ENCODE measurements at regions not wholly inside any gene's neighbourhood (a gene's known extent, or its start where the extent isn't known, plus 50 kb on each side); places are given as distances from the start of the nearest gene placed in this dataset.

- TF ChIP-seq EZH2phosphoT487 (conservative IDR thresholded peaks at IDR 0.05; ENCODE audit: low read length) = no peak
- TF ChIP-seq CTCF (IDR thresholded peaks at IDR 0.05; ENCODE audit: insufficient read depth, low read length, poor library complexity, severe bottlenecking) = no peak
- no peaks in the 10 kb centered on the region for H3F3A ChIP-seq (ENCODE audit: insufficient read depth)
- no peak overlapping the region for H2AFZ ChIP-seq (ENCODE audit: low read depth, low read length, severe bottlenecking)
- H3K9me3 ChIP-seq (ENCODE audit: insufficient read depth, low read length) = no peaks in the 10 kb centered on the region
- no peaks in the 10 kb centered on the region for H3K27me3 ChIP-seq (ENCODE audit: low read length)
- no peaks in the 10 kb centered on the region for H3K9me2 ChIP-seq (replicated peaks; ENCODE audit: insufficient read depth, low read length)
- no peaks in the 10 kb centered on the region for H3K79me2 ChIP-seq (ENCODE audit: insufficient read depth, low read length)
- H4K20me1 ChIP-seq (ENCODE audit: low read depth, low read length) = no peaks in the 10 kb centered on the region
- H3K4me3 ChIP-seq (ENCODE audit: insufficient read depth, low read length, poor library complexity, severe bottlenecking) = no peak overlapping the region
- H3K4me2 ChIP-seq (ENCODE audit: low read depth, low read length, poor library complexity, severe bottlenecking) = no peak overlapping the region
- no peaks in the 10 kb centered on the region for H3K36me3 ChIP-seq (ENCODE audit: low read length)
- no peak overlapping the region for H3K27ac ChIP-seq (ENCODE audit: low read depth, low read length)
- H3K9ac ChIP-seq (ENCODE audit: low read length) = no peak overlapping the region
These were observed 369.4 kb upstream of the AJAP1 start for GRCh38 chr1:4284976-4285375.

GRCh38 chr1:4292861-4293260 is 361.5 kb upstream of the AJAP1 start:
- Histone ChIP-seq H3K27me3 (ENCODE audit: low read length) (no peaks in the 10 kb centered on the region), H3F3A (ENCODE audit: insufficient read depth) (no peaks in the 10 kb centered on the region), H3K4me2 (ENCODE audit: low read depth, low read length, poor library complexity, severe bottlenecking) (no peak overlapping the region), H3K27ac (ENCODE audit: low read depth, low read length) (no peak overlapping the region), H4K20me1 (ENCODE audit: low read depth, low read length) (no peaks in the 10 kb centered on the region), H3K9me3 (ENCODE audit: insufficient read depth, low read length) (no peaks in the 10 kb centered on the region), H3K9me2 (replicated peaks; ENCODE audit: insufficient read depth, low read length) (no peaks in the 10 kb centered on the region), H3K9ac (ENCODE audit: low read length) (no peak overlapping the region), H3K36me3 (ENCODE audit: low read length) (no peaks in the 10 kb centered on the region), H2AFZ (ENCODE audit: low read depth, low read length, severe bottlenecking) (no peak overlapping the region), H3K4me3 (ENCODE audit: insufficient read depth, low read length, poor library complexity, severe bottlenecking) (no peak overlapping the region), H3K79me2 (ENCODE audit: insufficient read depth, low read length) (no peaks in the 10 kb centered on the region)
- no peak for TF ChIP-seq EZH2phosphoT487 (conservative IDR thresholded peaks at IDR 0.05; ENCODE audit: low read length)
- no peak for TF ChIP-seq CTCF (IDR thresholded peaks at IDR 0.05; ENCODE audit: insufficient read depth, low read length, poor library complexity, severe bottlenecking)

- H4K20me1 ChIP-seq (ENCODE audit: low read depth, low read length) = no peaks in the 10 kb centered on the region
- H3K36me3 ChIP-seq (ENCODE audit: low read length) = no peaks in the 10 kb centered on the region
- H3K4me2 ChIP-seq (ENCODE audit: low read depth, low read length, poor library complexity, severe bottlenecking) = no peak overlapping the region
- no peaks in the 10 kb centered on the region for H3K79me2 ChIP-seq (ENCODE audit: insufficient read depth, low read length)
- no peak overlapping the region for H2AFZ ChIP-seq (ENCODE audit: low read depth, low read length, severe bottlenecking)
- H3K9ac ChIP-seq (ENCODE audit: low read length) = no peak overlapping the region
- H3K9me2 ChIP-seq (replicated peaks; ENCODE audit: insufficient read depth, low read length) = no peaks in the 10 kb centered on the region
- no peak overlapping the region for H3K4me3 ChIP-seq (ENCODE audit: insufficient read depth, low read length, poor library complexity, severe bottlenecking)
- no peaks in the 10 kb centered on the region for H3K27me3 ChIP-seq (ENCODE audit: low read length)
- H3K9me3 ChIP-seq (ENCODE audit: insufficient read depth, low read length) = no peaks in the 10 kb centered on the region
- no peaks in the 10 kb centered on the region for H3F3A ChIP-seq (ENCODE audit: insufficient read depth)
- H3K27ac ChIP-seq (ENCODE audit: low read depth, low read length) = no peak overlapping the region
- no peak for TF ChIP-seq CTCF (IDR thresholded peaks at IDR 0.05; ENCODE audit: insufficient read depth, low read length, poor library complexity, severe bottlenecking)
- no peak for TF ChIP-seq EZH2phosphoT487 (conservative IDR thresholded peaks at IDR 0.05; ENCODE audit: low read length)
These were observed 355.9 kb upstream of the AJAP1 start for GRCh38 chr1:4298361-4299083.
